Panc1 (cell line): ENCODE measurements at regions not wholly inside any gene's neighbourhood (a gene's known extent, or its start where the extent isn't known, plus 50 kb on each side); places are given as distances from the start of the nearest gene placed in this dataset.

Experiments
- POLR2AphosphoS5 ChIP-seq: IDR thresholded peaks from 2 replicates; pipeline ENCODE4 v1.6.1; 2012; ENCODE audit warnings: mild to moderate bottlenecking, low read depth, low read length, moderate library complexity
- SIN3A ChIP-seq: IDR thresholded peaks from 2 replicates; pipeline ENCODE4 v1.6.1; 2012; ENCODE audit warnings: low read depth, mild to moderate bottlenecking, low read length, moderate library complexity, borderline replicate concordance; ENCODE audit not compliant: insufficient read depth
- TF ChIP-seq, protein P1 (sequence below): fragments of 450-650 bp; IDR thresholded peaks from 2 replicates; pipeline ENCODE4 v1.5.1; 2017; ENCODE audit warnings: mild to moderate bottlenecking

DNA sequence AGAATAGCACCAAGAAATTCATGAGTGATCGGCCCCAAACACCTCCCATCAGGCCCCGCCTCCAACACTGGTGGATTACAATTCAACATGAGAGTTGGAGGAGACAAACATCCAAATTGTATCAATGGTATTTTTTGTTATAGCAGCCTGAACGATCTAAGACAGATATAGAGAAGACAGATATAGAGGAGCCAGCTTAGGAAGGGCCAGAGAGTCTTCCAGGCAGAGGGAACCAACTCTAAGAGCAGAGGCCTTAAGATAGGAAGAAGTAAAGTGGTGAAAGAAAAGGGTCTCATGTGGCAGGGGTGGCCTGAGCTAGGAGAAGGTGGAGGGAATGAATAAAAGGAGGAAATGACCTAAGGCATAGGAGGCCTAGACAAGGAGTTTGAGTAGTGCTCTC lies 158.8 kb upstream of the TBL1XR1 start:
- TF ChIP-seq POLR2AphosphoS5 (no peak), SIN3A (no peak)
- TF ChIP-seq, protein P1, sequence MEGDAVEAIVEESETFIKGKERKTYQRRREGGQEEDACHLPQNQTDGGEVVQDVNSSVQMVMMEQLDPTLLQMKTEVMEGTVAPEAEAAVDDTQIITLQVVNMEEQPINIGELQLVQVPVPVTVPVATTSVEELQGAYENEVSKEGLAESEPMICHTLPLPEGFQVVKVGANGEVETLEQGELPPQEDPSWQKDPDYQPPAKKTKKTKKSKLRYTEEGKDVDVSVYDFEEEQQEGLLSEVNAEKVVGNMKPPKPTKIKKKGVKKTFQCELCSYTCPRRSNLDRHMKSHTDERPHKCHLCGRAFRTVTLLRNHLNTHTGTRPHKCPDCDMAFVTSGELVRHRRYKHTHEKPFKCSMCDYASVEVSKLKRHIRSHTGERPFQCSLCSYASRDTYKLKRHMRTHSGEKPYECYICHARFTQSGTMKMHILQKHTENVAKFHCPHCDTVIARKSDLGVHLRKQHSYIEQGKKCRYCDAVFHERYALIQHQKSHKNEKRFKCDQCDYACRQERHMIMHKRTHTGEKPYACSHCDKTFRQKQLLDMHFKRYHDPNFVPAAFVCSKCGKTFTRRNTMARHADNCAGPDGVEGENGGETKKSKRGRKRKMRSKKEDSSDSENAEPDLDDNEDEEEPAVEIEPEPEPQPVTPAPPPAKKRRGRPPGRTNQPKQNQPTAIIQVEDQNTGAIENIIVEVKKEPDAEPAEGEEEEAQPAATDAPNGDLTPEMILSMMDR = no peak
